ENCODE measurements at regions not wholly inside any gene's neighbourhood (a gene's known extent, or its start where the extent isn't known, plus 50 kb on each side); places are given as distances from the start of the nearest gene placed in this dataset.

GRCh38 chr3:151589311-151589710 is 128.4 kb upstream of the IGSF10 start:
- TF ChIP-seq CTCF (conservative IDR thresholded peaks at IDR 0.05; ENCODE audit: low read depth, low read length) (no peak), EZH2 (IDR thresholded peaks at IDR 0.05; ENCODE audit: borderline replicate concordance, low read depth, low read length, poor library complexity, severe bottlenecking) (no peak)
